IMR-90 (cell line): ENCODE measurements at regions not wholly inside any gene's neighbourhood (a gene's known extent, or its start where the extent isn't known, plus 50 kb on each side); places are given as distances from the start of the nearest gene placed in this dataset.

Experiments
- ATAC-seq: fragments of 200-7000 bp; cut with Tn5 transposase; 2 replicates; pipeline ENCODE4 v1.9.1; 2020; ENCODE audit warnings: low read depth, mild to moderate bottlenecking, moderate library complexity
- BruUV-seq: library from RNA; stranded (reverse); fragments of 400-500 nt; replicated peaks from 2 replicates; lab custom pipeline; 2021; lab: Mats Ljungman, UMichigan
- CTCF ChIA-PET: fragments of 300-600 bp; formaldehyde crosslinking; extraction: SDS; loops from one replicate; lab custom pipeline; 2021; ENCODE audit warnings: antibody characterized with exemption; lab: Yijun Ruan, JAX
- POLR2A ChIA-PET: fragments of 300-600 bp; sonication (Branson Sonifier 250); formaldehyde crosslinking; loops from one replicate; lab custom pipeline; 2022; ENCODE audit warnings: antibody characterized with exemption; ENCODE audit not compliant: unreplicated experiment; lab: Charles Lee
- DNase-seq: peaks from one replicate; pipeline ENCODE4 v3.0.0; 2013
- H2AFZ ChIP-seq: replicated peaks from 2 replicates; pipeline ENCODE3; 2013; ENCODE audit warnings: low read length, mild to moderate bottlenecking; ENCODE audit not compliant: poor library complexity
- H2AK5ac ChIP-seq: 2 replicates; pipeline ENCODE4 v1.6.1; 2013; ENCODE audit warnings: low read depth, low read length, inconsistent platforms
- H2AK9ac ChIP-seq: replicated peaks from 2 replicates; pipeline ENCODE3; 2013; ENCODE audit warnings: mild to moderate bottlenecking, low read depth, low read length, moderate library complexity; ENCODE audit not compliant: poor library complexity
- H2BK120ac ChIP-seq: 2 replicates; pipeline ENCODE4 v1.6.1; 2013; ENCODE audit warnings: low read depth, low read length, inconsistent platforms
- H2BK15ac ChIP-seq: 3 replicates; pipeline ENCODE4 v1.6.1; 2013; ENCODE audit warnings: low read depth, low read length, inconsistent platforms
- H2BK20ac ChIP-seq: 2 replicates; pipeline ENCODE4 v1.6.1; 2013; ENCODE audit warnings: low read depth, mild to moderate bottlenecking, inconsistent platforms, low read length, moderate library complexity
- H2BK5ac ChIP-seq: 2 replicates; pipeline ENCODE4 v1.6.1; 2013; ENCODE audit warnings: mild to moderate bottlenecking, low read depth, low read length, inconsistent platforms; ENCODE audit not compliant: poor library complexity, severe bottlenecking
- H3K14ac ChIP-seq: replicated peaks from 2 replicates; pipeline ENCODE4 v1.6.1; 2013; ENCODE audit warnings: low read depth, low read length, inconsistent platforms
- H3K18ac ChIP-seq: 2 replicates; pipeline ENCODE4 v1.6.1; 2013; ENCODE audit warnings: low read depth, low read length, control low read depth
- H3K23ac ChIP-seq: 2 replicates; pipeline ENCODE4 v1.6.1; 2013; ENCODE audit warnings: low read depth, low read length, inconsistent platforms
- H3K27ac ChIP-seq: 2 replicates; pipeline ENCODE4 v1.5.1; 2013; ENCODE audit warnings: mild to moderate bottlenecking, control low read depth, low read length; ENCODE audit not compliant: insufficient read depth
- H3K27me3 ChIP-seq: 2 replicates; pipeline ENCODE4 v1.6.1; 2013; ENCODE audit warnings: low read length; ENCODE audit not compliant: control insufficient read depth, insufficient read depth
- H3K36me3 ChIP-seq: 2 replicates; pipeline ENCODE4 v1.6.1; 2013; ENCODE audit warnings: low read length, mixed read lengths; ENCODE audit not compliant: control insufficient read depth, insufficient read depth
- H3K4ac ChIP-seq: 2 replicates; pipeline ENCODE4 v1.6.1; 2013; ENCODE audit warnings: low read depth, low read length, inconsistent platforms
- H3K4me1 ChIP-seq: 2 replicates; pipeline ENCODE4 v1.6.1; 2013; ENCODE audit warnings: low read length, mixed read lengths; ENCODE audit not compliant: control insufficient read depth, insufficient read depth
- H3K4me2 ChIP-seq: 2 replicates; pipeline ENCODE4 v1.6.1; 2013; ENCODE audit warnings: low read depth, mild to moderate bottlenecking, control low read depth, low read length, moderate library complexity
- H3K4me3 ChIP-seq: 2 replicates; pipeline ENCODE4 v1.5.1; 2013; ENCODE audit warnings: low read depth, mild to moderate bottlenecking, control low read depth, low read length, moderate library complexity; ENCODE audit not compliant: insufficient read depth
- H3K56ac ChIP-seq: 2 replicates; pipeline ENCODE4 v1.6.1; 2013; ENCODE audit warnings: low read length, inconsistent platforms; ENCODE audit not compliant: insufficient read depth; ENCODE audit errors: extremely low read depth
- H3K79me1 ChIP-seq, 2 experiments: 2 replicates each; pipeline ENCODE4 v1.6.1; 2013; ENCODE audit warnings: low read length in 2 of 2, inconsistent platforms in 1 of 2, low read depth in 1 of 2
- H3K9ac ChIP-seq: 2 replicates; pipeline ENCODE4 v1.6.1; 2013; ENCODE audit warnings: low read depth, low read length, control low read depth
- H3K9me1 ChIP-seq: 2 replicates; pipeline ENCODE4 v1.6.1; 2013; ENCODE audit warnings: low read length, inconsistent platforms; ENCODE audit not compliant: insufficient read depth
- H3K9me3 ChIP-seq: 2 replicates; pipeline ENCODE4 v1.6.1; 2013; ENCODE audit warnings: low read length; ENCODE audit not compliant: control insufficient read depth, insufficient read depth
- H4K20me1 ChIP-seq: 2 replicates; pipeline ENCODE4 v1.6.1; 2013; ENCODE audit warnings: low read length, inconsistent platforms; ENCODE audit not compliant: insufficient read depth
- H4K5ac ChIP-seq: 2 replicates; pipeline ENCODE4 v1.6.1; 2013; ENCODE audit warnings: mild to moderate bottlenecking, low read depth, low read length, control low read depth
- H4K8ac ChIP-seq, 2 experiments: 2 replicates each; pipeline ENCODE4 v1.6.1; 2013; ENCODE audit warnings: low read depth in 2 of 2, low read length in 2 of 2, control low read depth in 1 of 2, inconsistent platforms in 1 of 2
- H4K91ac ChIP-seq: 2 replicates; pipeline ENCODE4 v1.6.1; 2013; ENCODE audit warnings: low read depth, low read length, inconsistent platforms; ENCODE audit not compliant: insufficient read depth
- MAZ ChIP-seq: IDR thresholded peaks from 2 replicates; pipeline ENCODE4 v1.6.1; 2012; ENCODE audit warnings: low read depth, mild to moderate bottlenecking, low read length, improper control_type of control experiment, moderate library complexity, borderline replicate concordance
- RAD21 ChIP-seq: IDR thresholded peaks from 2 replicates; pipeline ENCODE4 v1.6.1; 2012; ENCODE audit warnings: low read length, improper control_type of control experiment
- WGBS, 2 experiments: methylation state at CpG; one replicate each; pipeline versions ENCODE4 v1.1.5 to v1.1.7; 2013; ENCODE audit warnings: missing lambda C conversion rate in 2 of 2; ENCODE audit not compliant: insufficient read length in 1 of 2; ENCODE audit errors: extremely low coverage in 2 of 2; 5-methylcytosine and 5-hydroxymethylcytosine counted together
- dilution Hi-C: fragments of 300-500 bp; cut with HindIII; formaldehyde crosslinking; loops from one replicate; pipeline ENCODE4 v1.14.3; 2018; ENCODE audit warnings: low sequenced_read_pairs; ENCODE audit not compliant: unreplicated experiment
- in situ Hi-C: fragments of 300-500 bp; cut with MboI; formaldehyde crosslinking; loops from 3 replicates; pipeline ENCODE4 v1.14.3; 2019; ENCODE audit warnings: low sequenced_read_pairs, inconsistent platforms, mixed read lengths
- intact Hi-C: fragments of 100-400 bp; cut with micrococcal nuclease; formaldehyde crosslinking; loops from 2 replicates; pipeline ENCODE4 v1.10.0; 2022

- Histone ChIP-seq H4K20me1 (no peaks in the 10 kb centered on the region), H3K4me2 (no peak overlapping the region), H3K4me3 (no peak overlapping the region), H3K36me3 (no peaks in the 10 kb centered on the region), H3K79me1 (no peaks in the 10 kb centered on the region), H4K91ac (no peak overlapping the region), H3K18ac (no peak overlapping the region), H4K5ac (no peak overlapping the region), H3K56ac (no peak overlapping the region), H2AFZ (no peak overlapping the region), H2BK15ac (no peak overlapping the region), H3K23ac (no peak overlapping the region), H3K9ac (no peak overlapping the region), H3K27ac (no peak overlapping the region), H2AK9ac (no peak overlapping the region), H3K9me3 (peaks cover 21% of the 10 kb centered on the region), H3K27me3 (no peaks in the 10 kb centered on the region), H2AK5ac (no peak overlapping the region), H3K9me1 (no peaks in the 10 kb centered on the region), H3K14ac (no peak overlapping the region), H4K8ac (no peak overlapping the region), H3K4ac (no peak overlapping the region), H2BK120ac (no peak overlapping the region), H2BK20ac (no peak overlapping the region), H2BK5ac (no peak overlapping the region), H3K4me1 (no peaks in the 10 kb centered on the region)
- dilution Hi-C loops (no loop called here), intact Hi-C loops (no loop called here), in situ Hi-C loops (no loop called here)
- TF ChIP-seq RAD21 (no peak), MAZ (no peak)
- no peak for ATAC-seq
- ChIA-PET POLR2A (no interaction called here), CTCF (no interaction called here)
- no CpG with 5 or more reads among the region's 7 CpGs for WGBS, 2 experiments
- BruUV-seq, result no TSS peak
- no peak for DNase-seq
Measured at GRCh38 chr2:104690255-104690984, 163.5 kb upstream of the POU3F3 start.
